Activated CD4-positive, alpha-beta memory T cell treated with anti-CD3 and anti-CD28 coated beads, Interleukin-2, amount 10 ng/mL, durations not matched to agents 7 days and 5 days (primary cell): ENCODE measurements at regions not wholly inside any gene's neighbourhood (a gene's known extent, or its start where the extent isn't known, plus 50 kb on each side); places are given as distances from the start of the nearest gene placed in this dataset.

Source experiments
- CTCF ChIA-PET: fragments of 350-600 bp; sonication (Branson Sonifier 250); formaldehyde crosslinking; loops from one replicate; lab custom pipeline; 2021; ENCODE audit warnings: antibody characterized with exemption, inconsistent platforms; lab: Charles Lee
- POLR2A ChIA-PET: fragments of 350-600 bp; sonication (Branson Sonifier 250); formaldehyde crosslinking; loops from one replicate; lab custom pipeline; 2021; ENCODE audit warnings: antibody characterized with exemption; lab: Charles Lee
- DNase-seq: peaks from one replicate; pipeline ENCODE4 v3.0.0-alpha.2; 2020
- H3K27ac Mint-ChIP-seq: one replicate; pipeline ENCODE4 v1.8.0; 2021; ENCODE audit warnings: mild to moderate bottlenecking, mixed read lengths
- H3K27me3 Mint-ChIP-seq: one replicate; pipeline ENCODE4 v1.8.0; 2021; ENCODE audit warnings: mixed read lengths
- H3K36me3 Mint-ChIP-seq: one replicate; pipeline ENCODE4 v1.8.0; 2021; ENCODE audit warnings: low read depth, mixed read lengths
- H3K4me1 Mint-ChIP-seq: one replicate; pipeline ENCODE4 v1.8.0; 2021; ENCODE audit warnings: mixed read lengths
- H3K4me3 Mint-ChIP-seq: one replicate; pipeline ENCODE4 v1.8.0; 2021; ENCODE audit warnings: mild to moderate bottlenecking, mixed read lengths
- H3K9me3 Mint-ChIP-seq: one replicate; pipeline ENCODE4 v1.8.0; 2021; ENCODE audit warnings: mixed read lengths

DNA sequence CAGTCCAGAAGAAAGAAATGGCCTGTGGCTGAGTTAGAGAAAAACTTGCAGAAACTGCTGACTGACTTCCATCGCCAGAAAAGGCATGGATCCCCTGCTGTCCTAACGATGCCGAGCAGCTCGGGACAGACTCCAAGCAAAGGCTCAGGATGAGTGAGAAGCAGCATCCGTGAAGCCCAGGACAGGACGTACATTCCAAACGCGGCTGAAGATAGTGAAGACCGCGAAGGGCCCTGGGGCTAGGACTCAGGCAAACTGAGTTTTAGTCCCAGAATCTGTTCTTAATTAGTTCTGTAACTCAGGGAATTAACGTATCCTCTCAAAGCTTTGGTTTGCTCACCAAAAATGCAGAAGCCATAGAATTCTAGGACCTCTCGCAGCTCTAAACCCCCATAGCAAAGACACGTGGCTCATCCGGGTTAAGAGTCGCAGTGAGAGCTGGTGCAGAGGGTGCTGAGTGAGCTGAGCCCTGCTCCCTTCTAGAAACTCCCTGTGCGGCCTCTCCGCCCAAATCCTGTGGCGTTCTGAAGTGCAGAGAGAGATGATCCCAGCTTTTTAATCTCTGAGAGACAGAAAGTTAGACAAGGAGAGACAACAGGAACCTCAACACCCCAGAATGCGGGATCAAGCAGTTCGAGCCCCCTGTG lies 132.9 kb upstream of the THBS2 start:
- no peak for DNase-seq
- H3K9me3 Mint-ChIP-seq, result peaks cover 27% of the 10 kb centered on the region
- CTCF ChIA-PET, result no interaction called here
- H3K27ac Mint-ChIP-seq, result no peak overlapping the region
- no peak overlapping the region for H3K4me3 Mint-ChIP-seq
- H3K36me3 Mint-ChIP-seq, result no peaks in the 10 kb centered on the region
- H3K27me3 Mint-ChIP-seq, result no peaks in the 10 kb centered on the region
- POLR2A ChIA-PET, result no interaction called here
- no peaks in the 10 kb centered on the region for H3K4me1 Mint-ChIP-seq

DNA sequence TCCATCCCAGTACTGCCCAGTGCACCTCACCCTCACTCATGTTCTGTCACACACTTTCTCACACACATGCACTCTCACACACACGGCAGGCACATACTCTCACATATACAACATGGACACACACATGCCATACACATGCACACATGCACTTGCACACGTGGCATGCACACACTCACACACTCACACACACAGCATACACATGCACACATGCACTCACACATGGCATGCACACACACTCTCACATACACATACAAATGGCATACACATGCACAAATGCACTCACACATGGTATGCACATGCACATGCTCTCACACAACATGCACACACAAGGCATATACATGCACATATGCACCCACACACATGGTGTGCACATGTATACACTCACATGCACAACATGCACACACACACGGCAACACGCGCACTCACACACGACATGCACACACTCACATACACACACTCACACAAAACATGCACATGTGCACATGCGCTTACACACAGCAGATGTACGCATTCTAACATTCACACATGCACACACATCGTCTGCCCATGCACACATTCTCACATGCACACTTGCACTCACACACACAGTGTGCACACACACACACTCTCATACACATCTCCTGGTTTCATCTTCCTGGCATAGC lies 131.7 kb upstream of the THBS2 start:
- Mint-ChIP-seq H3K27me3 (no peaks in the 10 kb centered on the region), H3K4me3 (no peak overlapping the region), H3K27ac (no peak overlapping the region), H3K36me3 (no peaks in the 10 kb centered on the region), H3K4me1 (no peaks in the 10 kb centered on the region), H3K9me3 (peaks cover 28% of the 10 kb centered on the region)
- DNase-seq, result no peak
- POLR2A ChIA-PET, result no interaction called here
- CTCF ChIA-PET, result no interaction called here

DNA sequence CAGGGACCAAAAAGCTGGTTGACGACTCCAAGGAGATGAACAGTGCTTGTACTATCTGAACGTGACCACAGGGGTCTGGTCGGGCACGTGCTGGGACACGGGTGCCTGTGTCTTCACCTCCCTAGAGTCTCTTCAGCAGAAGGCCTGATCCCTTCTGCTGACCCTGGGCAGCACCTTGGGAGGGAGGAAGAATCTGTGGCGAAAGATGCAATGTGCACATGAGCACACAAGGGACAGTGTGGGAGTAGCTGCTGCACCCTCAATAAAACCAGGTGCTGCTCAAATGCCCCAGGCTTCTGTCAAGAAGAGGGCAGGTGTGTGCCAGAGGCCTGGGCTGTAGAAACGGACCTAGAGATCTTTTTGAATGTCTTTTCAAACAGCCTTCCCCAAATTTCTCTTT lies 130.6 kb upstream of the THBS2 start:
- Mint-ChIP-seq H3K27me3 (no peaks in the 10 kb centered on the region), H3K9me3 (peaks cover 23% of the 10 kb centered on the region), H3K36me3 (no peaks in the 10 kb centered on the region), H3K4me1 (no peaks in the 10 kb centered on the region), H3K4me3 (no peak overlapping the region), H3K27ac (no peak overlapping the region)
- ChIA-PET CTCF (no interaction called here), POLR2A (no interaction called here)
- no peak for DNase-seq

DNA sequence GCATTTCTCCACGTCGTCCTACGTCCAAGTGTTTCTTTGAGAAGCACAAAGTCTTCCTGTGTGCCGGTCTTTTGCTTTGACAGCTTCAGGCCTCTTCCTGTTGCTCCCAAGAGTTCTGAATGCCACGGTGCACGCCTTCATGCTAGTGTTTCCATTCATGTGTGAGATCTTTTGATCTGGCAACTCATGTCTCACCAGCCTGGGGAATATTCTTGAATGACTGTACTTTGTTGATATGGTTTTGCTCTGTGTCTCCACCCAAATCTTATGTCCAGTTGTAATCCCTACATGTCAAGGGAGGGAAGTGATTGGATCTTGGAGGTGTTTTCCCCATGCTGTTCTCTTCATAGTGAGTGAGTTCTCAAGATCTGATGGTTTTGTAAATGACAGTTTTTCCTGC lies 129.6 kb upstream of the THBS2 start:
- no peaks in the 10 kb centered on the region for H3K36me3 Mint-ChIP-seq
- ChIA-PET POLR2A (no interaction called here), CTCF (no interaction called here)
- DNase-seq, result no peak
- H3K4me3 Mint-ChIP-seq, result no peak overlapping the region
- no peak overlapping the region for H3K27ac Mint-ChIP-seq
- H3K27me3 Mint-ChIP-seq, result no peaks in the 10 kb centered on the region
- no peaks in the 10 kb centered on the region for H3K4me1 Mint-ChIP-seq
- peaks cover 24% of the 10 kb centered on the region for H3K9me3 Mint-ChIP-seq

GRCh38 chr6:169382735-169383134 lies 129.1 kb upstream of the THBS2 start:
- Mint-ChIP-seq H3K4me1 (no peaks in the 10 kb centered on the region), H3K9me3 (peaks cover 24% of the 10 kb centered on the region), H3K27me3 (no peaks in the 10 kb centered on the region), H3K27ac (no peak overlapping the region), H3K4me3 (no peak overlapping the region), H3K36me3 (no peaks in the 10 kb centered on the region)
- DNase-seq, result no peak
- POLR2A ChIA-PET, result no interaction called here
- CTCF ChIA-PET, result no interaction called here

- Mint-ChIP-seq H3K4me3 (no peak overlapping the region), H3K4me1 (no peaks in the 10 kb centered on the region), H3K27ac (no peak overlapping the region), H3K9me3 (peaks cover 24% of the 10 kb centered on the region), H3K36me3 (no peaks in the 10 kb centered on the region), H3K27me3 (no peaks in the 10 kb centered on the region)
- CTCF ChIA-PET, result no interaction called here
- DNase-seq, result no peak
- POLR2A ChIA-PET, result no interaction called here
Measured at GRCh38 chr6:169381988-169382387, 128.3 kb upstream of the THBS2 start.

GRCh38 chr6:169380493-169380892 lies 126.8 kb upstream of the THBS2 start:
- ChIA-PET CTCF (no interaction called here), POLR2A (no interaction called here)
- Mint-ChIP-seq H3K4me1 (no peaks in the 10 kb centered on the region), H3K9me3 (peaks cover 30% of the 10 kb centered on the region), H3K27ac (no peak overlapping the region), H3K36me3 (no peaks in the 10 kb centered on the region), H3K4me3 (no peak overlapping the region), H3K27me3 (no peaks in the 10 kb centered on the region)
- no peak for DNase-seq

DNA sequence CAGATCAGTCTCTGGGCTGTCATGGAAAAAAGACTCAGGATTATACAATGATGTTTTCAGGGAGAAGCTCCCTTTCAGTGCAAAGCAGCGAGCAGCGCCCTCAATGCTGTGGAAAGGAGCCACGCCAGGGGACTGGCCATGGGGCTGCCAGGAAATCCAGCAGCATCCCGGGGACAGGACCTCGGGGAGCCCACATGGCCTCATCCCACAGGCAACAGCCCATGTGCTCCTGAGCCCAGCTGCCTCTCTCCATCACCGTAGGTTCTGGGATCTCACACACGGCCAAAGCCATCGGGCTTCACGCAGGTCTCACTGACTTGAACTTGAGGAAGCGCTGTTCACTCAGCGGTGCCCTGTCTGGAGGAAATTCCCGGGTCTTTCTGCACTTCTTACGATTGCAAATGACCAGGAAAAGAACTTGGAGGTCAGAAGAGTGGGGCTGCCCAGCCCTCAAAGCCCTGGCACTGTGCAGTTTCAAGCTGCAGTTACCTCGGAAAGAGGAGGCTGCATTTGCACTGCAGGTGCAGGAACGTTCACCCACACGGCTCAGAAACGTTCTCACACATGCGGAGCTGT lies 125.9 kb upstream of the THBS2 start:
- Mint-ChIP-seq H3K36me3 (no peaks in the 10 kb centered on the region), H3K4me3 (no peak overlapping the region), H3K27me3 (no peaks in the 10 kb centered on the region), H3K27ac (no peak overlapping the region), H3K9me3 (peaks cover 30% of the 10 kb centered on the region), H3K4me1 (no peaks in the 10 kb centered on the region)
- POLR2A ChIA-PET, result no interaction called here
- CTCF ChIA-PET, result no interaction called here
- DNase-seq, result no peak

GRCh38 chr6:169378620-169379381 lies 125.2 kb upstream of the THBS2 start:
- POLR2A ChIA-PET, result no interaction called here
- no peak overlapping the region for H3K27ac Mint-ChIP-seq
- DNase-seq, result no peak
- no peaks in the 10 kb centered on the region for H3K4me1 Mint-ChIP-seq
- H3K27me3 Mint-ChIP-seq, result no peaks in the 10 kb centered on the region
- CTCF ChIA-PET, result no interaction called here
- no peaks in the 10 kb centered on the region for H3K36me3 Mint-ChIP-seq
- H3K9me3 Mint-ChIP-seq, result peaks cover 30% of the 10 kb centered on the region
- H3K4me3 Mint-ChIP-seq, result no peak overlapping the region

DNA sequence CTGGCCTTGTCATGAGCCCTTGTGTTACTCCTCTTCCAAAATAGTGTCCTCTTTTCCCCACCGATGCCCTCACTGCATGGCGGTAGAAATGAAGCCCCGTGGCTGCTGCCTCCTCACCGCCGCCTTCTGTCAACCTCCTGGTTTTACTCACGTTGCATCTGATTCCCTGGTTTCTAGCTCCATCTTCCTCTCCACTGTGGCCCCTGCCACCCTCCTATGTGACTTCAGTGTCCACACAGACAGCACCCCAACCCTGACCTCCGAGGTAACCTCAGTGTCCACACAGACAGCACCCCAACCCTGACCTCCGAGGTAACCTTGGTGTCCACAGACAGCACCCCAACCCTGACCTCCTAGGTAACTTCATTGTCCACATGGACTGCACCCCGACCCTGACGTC lies 122.8 kb upstream of the THBS2 start:
- Mint-ChIP-seq H3K4me1 (no peaks in the 10 kb centered on the region), H3K36me3 (no peaks in the 10 kb centered on the region), H3K27me3 (no peaks in the 10 kb centered on the region), H3K4me3 (no peak overlapping the region), H3K9me3 (peaks cover 19% of the 10 kb centered on the region), H3K27ac (no peak overlapping the region)
- no peak for DNase-seq
- CTCF ChIA-PET, result no interaction called here
- POLR2A ChIA-PET, result no interaction called here

DNA sequence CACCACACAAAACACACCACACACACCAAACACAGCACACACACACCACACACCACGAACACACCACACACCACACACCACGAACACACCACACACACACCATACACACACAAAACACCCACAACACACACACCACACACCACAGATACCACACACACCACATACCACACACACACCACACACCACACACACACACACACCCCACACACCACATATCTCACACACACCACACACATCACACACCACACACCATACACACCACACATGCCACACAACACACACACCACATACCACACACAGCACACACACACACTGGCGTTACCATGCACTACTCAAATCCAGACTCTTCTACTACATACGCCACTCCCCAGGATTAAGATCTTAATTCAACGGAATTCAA lies 118.9 kb upstream of the THBS2 start:
- peaks cover 11% of the 10 kb centered on the region for H3K9me3 Mint-ChIP-seq
- no peaks in the 10 kb centered on the region for H3K4me1 Mint-ChIP-seq
- ChIA-PET CTCF (no interaction called here), POLR2A (no interaction called here)
- no peak overlapping the region for H3K27ac Mint-ChIP-seq
- no peak for DNase-seq
- no peaks in the 10 kb centered on the region for H3K36me3 Mint-ChIP-seq
- no peaks in the 10 kb centered on the region for H3K27me3 Mint-ChIP-seq
- no peak overlapping the region for H3K4me3 Mint-ChIP-seq

GRCh38 chr6:169371344-169372127 lies 117.9 kb upstream of the THBS2 start:
- Mint-ChIP-seq H3K27me3 (no peaks in the 10 kb centered on the region), H3K36me3 (no peaks in the 10 kb centered on the region), H3K9me3 (peaks cover 14% of the 10 kb centered on the region), H3K4me1 (no peaks in the 10 kb centered on the region), H3K4me3 (no peak overlapping the region), H3K27ac (no peak overlapping the region)
- CTCF ChIA-PET, result no interaction called here
- no peak for DNase-seq
- POLR2A ChIA-PET, result no interaction called here
